Esophagus squamous epithelium (tissue), 4 donors: ENCODE measurements at regions not wholly inside any gene's neighbourhood (a gene's known extent, or its start where the extent isn't known, plus 50 kb on each side); places are given as distances from the start of the nearest gene placed in this dataset.

Experiments used
- POLR2A ChIP-seq, 4 donors: fragments of 450-650 bp; IDR thresholded peaks; one replicate each; pipeline ENCODE4 v1.6.1; 2017; ENCODE audit warnings: antibody characterized with exemption in 4 of 4, mild to moderate bottlenecking in 4 of 4, moderate library complexity in 3 of 4
- TF ChIP-seq, protein P1 (sequence below), 6 experiments: fragments of 450-650 bp in 4 of 6; fragments of 200-600 bp in 2 of 6; sonication (generic) in 2 of 6; IDR thresholded peaks; one replicate each; pipeline ENCODE4 v1.5.1; 2016 to 2019; ENCODE audit warnings: antibody characterized with exemption in 6 of 6, mild to moderate bottlenecking in 4 of 6, moderate library complexity in 4 of 6

- TF ChIP-seq, protein P1, sequence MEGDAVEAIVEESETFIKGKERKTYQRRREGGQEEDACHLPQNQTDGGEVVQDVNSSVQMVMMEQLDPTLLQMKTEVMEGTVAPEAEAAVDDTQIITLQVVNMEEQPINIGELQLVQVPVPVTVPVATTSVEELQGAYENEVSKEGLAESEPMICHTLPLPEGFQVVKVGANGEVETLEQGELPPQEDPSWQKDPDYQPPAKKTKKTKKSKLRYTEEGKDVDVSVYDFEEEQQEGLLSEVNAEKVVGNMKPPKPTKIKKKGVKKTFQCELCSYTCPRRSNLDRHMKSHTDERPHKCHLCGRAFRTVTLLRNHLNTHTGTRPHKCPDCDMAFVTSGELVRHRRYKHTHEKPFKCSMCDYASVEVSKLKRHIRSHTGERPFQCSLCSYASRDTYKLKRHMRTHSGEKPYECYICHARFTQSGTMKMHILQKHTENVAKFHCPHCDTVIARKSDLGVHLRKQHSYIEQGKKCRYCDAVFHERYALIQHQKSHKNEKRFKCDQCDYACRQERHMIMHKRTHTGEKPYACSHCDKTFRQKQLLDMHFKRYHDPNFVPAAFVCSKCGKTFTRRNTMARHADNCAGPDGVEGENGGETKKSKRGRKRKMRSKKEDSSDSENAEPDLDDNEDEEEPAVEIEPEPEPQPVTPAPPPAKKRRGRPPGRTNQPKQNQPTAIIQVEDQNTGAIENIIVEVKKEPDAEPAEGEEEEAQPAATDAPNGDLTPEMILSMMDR (IDR thresholded peaks at IDR 0.05): no peak
- TF ChIP-seq POLR2A (IDR thresholded peaks at IDR 0.05): no peak
These were observed 259.2 kb upstream of the NFIA start for GRCh38 chr1:60823151-60823550.
